ENCODE measurements at regions not wholly inside any gene's neighbourhood (a gene's known extent, or its start where the extent isn't known, plus 50 kb on each side); places are given as distances from the start of the nearest gene placed in this dataset.

DNA sequence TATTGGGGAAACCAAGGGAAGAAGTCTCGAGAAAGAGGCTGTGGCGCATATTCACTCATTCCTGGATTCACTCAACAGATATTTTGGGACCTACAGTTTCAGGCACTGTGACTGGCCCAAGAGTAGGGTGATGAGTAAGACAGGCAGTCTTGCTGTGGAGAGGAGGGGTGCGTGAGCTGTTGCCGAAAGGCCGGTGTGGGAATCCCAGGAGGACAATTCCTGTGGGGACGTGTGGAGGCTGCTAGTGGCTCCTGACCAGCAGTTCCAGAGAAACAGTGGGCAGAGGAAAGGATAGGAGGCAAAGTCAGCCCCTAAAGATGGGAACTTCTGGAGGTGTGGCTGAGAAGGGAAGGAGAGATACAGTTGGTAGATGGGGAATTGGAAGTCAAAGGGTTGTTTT lies 59.3 kb upstream of the GRB10 start:
- DNase-seq (ENCODE audit: low read depth): no peak
- TF ChIP-seq, protein P1, sequence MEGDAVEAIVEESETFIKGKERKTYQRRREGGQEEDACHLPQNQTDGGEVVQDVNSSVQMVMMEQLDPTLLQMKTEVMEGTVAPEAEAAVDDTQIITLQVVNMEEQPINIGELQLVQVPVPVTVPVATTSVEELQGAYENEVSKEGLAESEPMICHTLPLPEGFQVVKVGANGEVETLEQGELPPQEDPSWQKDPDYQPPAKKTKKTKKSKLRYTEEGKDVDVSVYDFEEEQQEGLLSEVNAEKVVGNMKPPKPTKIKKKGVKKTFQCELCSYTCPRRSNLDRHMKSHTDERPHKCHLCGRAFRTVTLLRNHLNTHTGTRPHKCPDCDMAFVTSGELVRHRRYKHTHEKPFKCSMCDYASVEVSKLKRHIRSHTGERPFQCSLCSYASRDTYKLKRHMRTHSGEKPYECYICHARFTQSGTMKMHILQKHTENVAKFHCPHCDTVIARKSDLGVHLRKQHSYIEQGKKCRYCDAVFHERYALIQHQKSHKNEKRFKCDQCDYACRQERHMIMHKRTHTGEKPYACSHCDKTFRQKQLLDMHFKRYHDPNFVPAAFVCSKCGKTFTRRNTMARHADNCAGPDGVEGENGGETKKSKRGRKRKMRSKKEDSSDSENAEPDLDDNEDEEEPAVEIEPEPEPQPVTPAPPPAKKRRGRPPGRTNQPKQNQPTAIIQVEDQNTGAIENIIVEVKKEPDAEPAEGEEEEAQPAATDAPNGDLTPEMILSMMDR (IDR thresholded peaks at IDR 0.05; ENCODE audit: insufficient read depth, low read length, poor library complexity, severe bottlenecking): no peak
- H3K27me3 ChIP-seq (ENCODE audit: control insufficient read depth, insufficient read depth, low read length): no peaks in the 10 kb centered on the region

DNA sequence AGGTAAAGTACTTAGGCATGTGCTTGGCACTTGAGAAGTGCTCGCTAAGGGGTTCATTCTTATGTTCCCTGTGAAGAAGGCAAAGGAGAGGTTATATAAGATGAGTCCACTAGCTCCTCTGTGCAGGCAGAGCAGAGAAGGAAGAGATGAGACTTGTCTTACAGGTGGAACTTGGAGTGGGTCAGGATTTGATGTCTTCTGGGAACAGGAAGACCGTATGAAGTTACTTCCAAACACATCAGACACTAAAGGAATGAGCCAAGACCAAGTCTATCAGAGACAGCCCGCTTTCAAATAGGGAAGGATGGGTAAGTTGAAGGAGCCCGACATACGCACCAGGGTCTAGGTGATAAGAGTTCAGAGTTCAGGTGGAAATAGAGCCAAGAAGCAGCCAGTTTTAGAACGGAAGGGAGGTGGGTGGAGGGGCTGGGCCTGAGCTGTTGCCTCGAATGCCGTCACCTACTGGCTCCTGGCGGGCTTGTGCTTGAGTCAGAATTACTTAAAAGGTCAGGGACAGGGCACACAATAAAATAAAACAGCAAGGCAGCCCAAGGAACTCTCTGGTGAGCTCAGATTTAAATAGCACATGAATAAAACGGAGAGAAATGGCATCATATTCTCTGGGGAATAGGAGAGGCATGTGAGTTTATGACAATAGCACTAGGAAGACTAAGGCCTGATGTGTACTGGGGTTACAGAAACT lies 56.1 kb upstream of the GRB10 start:
- DNase-seq (ENCODE audit: low read depth): no peak
- TF ChIP-seq, protein P1 (IDR thresholded peaks at IDR 0.05; ENCODE audit: insufficient read depth, low read length, poor library complexity, severe bottlenecking): no peak
- H3K36me3 ChIP-seq (ENCODE audit: control insufficient read depth, insufficient read depth, low read length): no peaks in the 10 kb centered on the region
- H3K4me3 ChIP-seq (ENCODE audit: low read depth, low read length): no peak overlapping the region
- no peaks in the 10 kb centered on the region for H3K27me3 ChIP-seq (ENCODE audit: control insufficient read depth, insufficient read depth, low read length)

More for the DNA sequence above, 59.3 kb upstream of the GRB10 start:
- no peaks in the 10 kb centered on the region for H3K36me3 ChIP-seq (ENCODE audit: control insufficient read depth, insufficient read depth, low read length)
- no peak overlapping the region for H3K4me3 ChIP-seq (ENCODE audit: low read depth, low read length)

DNA sequence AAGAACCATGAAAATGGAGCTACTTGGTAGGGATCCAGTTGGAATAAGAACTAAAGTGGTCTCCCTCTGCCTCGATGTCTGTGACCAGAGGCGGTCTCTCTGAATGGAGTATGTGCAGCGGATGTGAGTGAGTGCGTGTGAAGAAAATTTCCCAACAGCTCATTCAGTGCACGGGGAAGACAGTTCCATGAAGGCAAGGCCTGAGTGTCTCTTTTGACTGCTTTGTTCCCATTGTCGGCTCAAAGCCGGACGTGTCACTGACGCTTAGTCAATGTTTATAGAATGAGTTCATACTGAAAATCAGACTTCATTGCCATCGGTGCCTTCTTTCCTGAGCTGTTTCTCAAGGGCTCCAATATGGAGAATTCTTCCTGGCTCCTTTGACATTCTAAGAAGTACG lies 55.3 kb upstream of the GRB10 start:
- Histone ChIP-seq H3K27me3 (ENCODE audit: control insufficient read depth, insufficient read depth, low read length) (no peaks in the 10 kb centered on the region), H3K36me3 (ENCODE audit: control insufficient read depth, insufficient read depth, low read length) (no peaks in the 10 kb centered on the region), H3K4me3 (ENCODE audit: low read depth, low read length) (no peak overlapping the region)
- TF ChIP-seq, protein P1 (IDR thresholded peaks at IDR 0.05; ENCODE audit: insufficient read depth, low read length, poor library complexity, severe bottlenecking): no peak
- no peak for DNase-seq (ENCODE audit: low read depth)

DNA sequence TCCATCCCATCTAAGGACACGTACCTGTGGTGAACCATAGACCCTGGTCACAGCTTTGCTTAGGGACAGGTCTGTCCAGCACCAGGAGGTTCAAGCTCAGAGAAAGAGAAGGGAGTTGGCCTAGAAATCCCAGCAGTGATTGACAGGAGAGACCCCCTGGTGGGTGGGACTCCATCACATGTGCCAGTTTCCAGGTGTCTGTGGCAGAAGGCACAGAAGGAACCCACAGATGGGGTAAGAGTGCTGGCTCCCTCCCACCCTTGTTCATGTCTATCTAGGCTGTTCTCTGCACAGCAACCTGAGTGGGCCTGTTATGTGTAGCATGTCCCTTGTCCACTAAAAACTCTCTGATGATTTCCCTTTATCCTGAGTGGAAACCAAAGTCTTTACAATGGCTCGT lies 54.0 kb upstream of the GRB10 start:
- no peak for DNase-seq (ENCODE audit: low read depth)
- Histone ChIP-seq H3K4me3 (ENCODE audit: low read depth, low read length) (no peak overlapping the region), H3K27me3 (ENCODE audit: control insufficient read depth, insufficient read depth, low read length) (no peaks in the 10 kb centered on the region), H3K36me3 (ENCODE audit: control insufficient read depth, insufficient read depth, low read length) (no peaks in the 10 kb centered on the region)
- TF ChIP-seq, protein P1 (IDR thresholded peaks at IDR 0.05; ENCODE audit: insufficient read depth, low read length, poor library complexity, severe bottlenecking): no peak

DNA sequence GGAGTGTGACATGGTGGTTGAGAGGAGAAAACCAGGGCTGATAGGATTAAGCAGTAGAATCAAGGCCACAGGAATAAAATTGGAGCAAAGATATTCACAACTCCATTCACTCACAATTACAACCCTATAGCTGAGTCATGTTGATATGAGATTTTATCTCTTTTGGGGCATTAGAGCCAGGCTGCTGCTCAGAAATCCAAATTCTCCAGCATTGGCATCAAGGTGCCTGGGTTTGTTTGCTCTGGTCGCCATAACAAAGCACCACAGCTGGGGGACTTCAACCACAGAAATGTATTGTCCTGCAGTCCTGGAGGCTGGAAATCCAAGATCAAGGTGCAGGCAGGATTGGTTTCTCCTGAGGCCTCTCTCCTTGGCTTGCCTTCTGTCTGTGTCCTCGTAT lies 52.5 kb upstream of the GRB10 start:
- H3K27me3 ChIP-seq (ENCODE audit: control insufficient read depth, insufficient read depth, low read length): no peaks in the 10 kb centered on the region
- H3K36me3 ChIP-seq (ENCODE audit: control insufficient read depth, insufficient read depth, low read length): no peaks in the 10 kb centered on the region
- no peak overlapping the region for H3K4me3 ChIP-seq (ENCODE audit: low read depth, low read length)
- TF ChIP-seq, protein P1 (IDR thresholded peaks at IDR 0.05; ENCODE audit: insufficient read depth, low read length, poor library complexity, severe bottlenecking): no peak
- no peak for DNase-seq (ENCODE audit: low read depth)

DNA sequence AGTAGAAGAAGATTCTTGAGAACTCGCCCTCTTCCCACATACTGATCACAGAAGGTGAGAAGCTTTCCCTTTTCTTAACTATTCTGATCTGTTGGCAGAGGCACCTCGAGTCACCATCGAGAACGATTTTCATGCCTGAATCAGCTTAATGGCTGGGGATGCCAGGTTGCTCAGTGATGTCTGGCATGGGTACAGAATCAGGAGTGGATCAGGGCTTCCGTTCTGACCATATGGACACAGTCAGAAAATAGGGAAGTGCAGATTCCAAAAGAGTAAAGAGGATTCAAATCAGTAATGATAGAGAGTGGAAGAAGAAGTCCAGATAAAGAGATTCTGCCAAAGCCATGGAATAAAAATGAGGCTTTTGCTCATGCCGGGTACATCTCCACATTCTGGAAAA lies 52.0 kb upstream of the GRB10 start:
- Histone ChIP-seq H3K4me3 (ENCODE audit: low read depth, low read length) (no peak overlapping the region), H3K36me3 (ENCODE audit: control insufficient read depth, insufficient read depth, low read length) (no peaks in the 10 kb centered on the region), H3K27me3 (ENCODE audit: control insufficient read depth, insufficient read depth, low read length) (no peaks in the 10 kb centered on the region)
- TF ChIP-seq, protein P1 (IDR thresholded peaks at IDR 0.05; ENCODE audit: insufficient read depth, low read length, poor library complexity, severe bottlenecking): no peak
- no peak for DNase-seq (ENCODE audit: low read depth)
